ENCODE measurements at regions not wholly inside any gene's neighbourhood (a gene's known extent, or its start where the extent isn't known, plus 50 kb on each side); places are given as distances from the start of the nearest gene placed in this dataset.

DNA sequence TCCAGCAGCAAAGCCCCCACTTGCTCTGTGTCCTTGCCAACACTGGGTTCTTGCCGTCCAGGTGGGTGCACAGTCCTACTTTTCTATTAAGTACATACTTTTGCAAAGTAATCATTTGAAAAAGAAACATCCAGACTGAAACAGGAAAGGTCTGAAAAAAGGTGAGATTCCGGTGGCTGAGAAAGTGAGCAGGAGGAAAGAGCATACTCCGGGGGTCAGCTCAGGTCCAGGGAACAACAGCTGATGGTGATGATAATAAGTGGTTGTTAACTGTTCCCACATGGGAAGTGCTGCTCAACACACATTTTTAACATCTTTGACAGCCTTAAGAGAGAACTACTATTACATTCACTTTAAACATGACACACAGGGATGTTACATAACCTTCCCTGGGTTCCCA lies 86.1 kb upstream of the UXS1 start:
- peaks cover 34% of the 10 kb centered on the region for H3K4me1 Mint-ChIP-seq (ENCODE audit: unreplicated experiment)
- TF ChIP-seq, protein P1, sequence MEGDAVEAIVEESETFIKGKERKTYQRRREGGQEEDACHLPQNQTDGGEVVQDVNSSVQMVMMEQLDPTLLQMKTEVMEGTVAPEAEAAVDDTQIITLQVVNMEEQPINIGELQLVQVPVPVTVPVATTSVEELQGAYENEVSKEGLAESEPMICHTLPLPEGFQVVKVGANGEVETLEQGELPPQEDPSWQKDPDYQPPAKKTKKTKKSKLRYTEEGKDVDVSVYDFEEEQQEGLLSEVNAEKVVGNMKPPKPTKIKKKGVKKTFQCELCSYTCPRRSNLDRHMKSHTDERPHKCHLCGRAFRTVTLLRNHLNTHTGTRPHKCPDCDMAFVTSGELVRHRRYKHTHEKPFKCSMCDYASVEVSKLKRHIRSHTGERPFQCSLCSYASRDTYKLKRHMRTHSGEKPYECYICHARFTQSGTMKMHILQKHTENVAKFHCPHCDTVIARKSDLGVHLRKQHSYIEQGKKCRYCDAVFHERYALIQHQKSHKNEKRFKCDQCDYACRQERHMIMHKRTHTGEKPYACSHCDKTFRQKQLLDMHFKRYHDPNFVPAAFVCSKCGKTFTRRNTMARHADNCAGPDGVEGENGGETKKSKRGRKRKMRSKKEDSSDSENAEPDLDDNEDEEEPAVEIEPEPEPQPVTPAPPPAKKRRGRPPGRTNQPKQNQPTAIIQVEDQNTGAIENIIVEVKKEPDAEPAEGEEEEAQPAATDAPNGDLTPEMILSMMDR (IDR thresholded peaks at IDR 0.05; ENCODE audit: unreplicated experiment) = no peak
- no peak overlapping the region for H3K4me3 Mint-ChIP-seq (ENCODE audit: unreplicated experiment)
- H3K27me3 Mint-ChIP-seq (ENCODE audit: unreplicated experiment) = peaks cover 3% of the 10 kb centered on the region
- no peaks in the 10 kb centered on the region for H3K9me3 Mint-ChIP-seq (ENCODE audit: unreplicated experiment)
- DNase-seq (ENCODE audit: low spot score) = no peak
- no peaks in the 10 kb centered on the region for H3K36me3 Mint-ChIP-seq (ENCODE audit: low read depth, unreplicated experiment)
- H3K27ac Mint-ChIP-seq (ENCODE audit: unreplicated experiment) = peak overlapping the region; percentile 30

DNA sequence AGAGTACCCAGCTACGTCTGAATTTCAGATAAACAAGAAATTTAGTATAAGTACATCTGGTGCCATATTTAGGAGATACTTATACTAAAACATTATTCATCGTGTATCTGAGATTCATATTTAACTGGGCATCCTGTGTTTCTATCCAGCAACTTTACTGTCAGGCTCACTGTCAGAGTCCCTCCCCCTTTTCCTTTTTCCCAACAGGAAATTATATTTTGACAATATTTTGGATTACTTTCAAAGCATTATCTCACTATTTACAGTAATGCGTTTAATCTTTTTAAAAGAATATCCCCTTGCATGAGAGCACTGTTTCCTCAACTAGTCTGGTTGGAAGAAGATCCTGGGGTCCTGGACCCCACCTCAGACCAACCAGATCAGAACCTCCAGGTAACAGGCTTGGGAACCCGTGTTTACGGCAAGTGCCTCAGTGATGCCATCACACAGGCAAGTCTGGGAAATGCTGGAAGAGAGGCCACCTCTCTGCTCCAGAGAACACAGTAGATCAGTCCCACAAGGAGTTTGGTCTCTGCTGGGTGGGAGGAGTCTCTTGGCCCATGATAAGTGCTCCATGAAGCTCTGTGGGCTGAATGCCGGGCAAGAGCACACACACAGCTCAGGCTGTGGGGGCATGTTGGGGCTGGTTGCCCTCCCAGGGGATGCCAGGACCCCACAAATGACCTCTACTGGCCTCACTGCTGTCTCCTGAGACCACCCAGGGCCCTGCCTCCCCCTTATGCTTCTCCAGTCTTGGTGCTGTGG lies 84.2 kb upstream of the UXS1 start:
- Mint-ChIP-seq H3K36me3 (ENCODE audit: low read depth, unreplicated experiment) (no peaks in the 10 kb centered on the region), H3K27me3 (ENCODE audit: unreplicated experiment) (peaks cover 3% of the 10 kb centered on the region), H3K27ac (ENCODE audit: unreplicated experiment) (no peak overlapping the region), H3K4me1 (ENCODE audit: unreplicated experiment) (peaks cover 23% of the 10 kb centered on the region), H3K9me3 (ENCODE audit: unreplicated experiment) (no peaks in the 10 kb centered on the region), H3K4me3 (ENCODE audit: unreplicated experiment) (no peak overlapping the region)
- DNase-seq (ENCODE audit: low spot score) = no peak
- TF ChIP-seq, protein P1 (IDR thresholded peaks at IDR 0.05; ENCODE audit: unreplicated experiment) = no peak

DNA sequence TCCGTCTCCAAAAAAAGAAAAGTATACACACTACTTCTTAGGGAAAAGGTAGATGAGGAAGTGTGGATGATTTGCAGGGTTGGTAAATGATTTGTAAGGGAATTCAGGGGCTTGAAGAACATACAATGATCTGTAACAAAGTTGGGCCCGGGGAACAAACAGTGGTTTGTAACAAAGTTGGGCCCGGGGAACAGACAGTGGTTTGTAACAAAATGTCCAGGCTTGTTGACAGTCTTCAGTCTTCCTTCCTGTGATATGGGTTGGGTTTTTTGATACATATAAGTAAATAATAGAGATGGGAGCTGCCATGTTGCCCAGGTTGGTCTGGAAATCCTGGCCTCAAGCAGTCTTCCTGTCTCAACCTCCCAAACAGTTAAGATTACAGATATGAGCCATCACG lies 83.3 kb upstream of the UXS1 start:
- H3K36me3 Mint-ChIP-seq (ENCODE audit: low read depth, unreplicated experiment) = no peaks in the 10 kb centered on the region
- no peak overlapping the region for H3K4me3 Mint-ChIP-seq (ENCODE audit: unreplicated experiment)
- H3K9me3 Mint-ChIP-seq (ENCODE audit: unreplicated experiment) = no peaks in the 10 kb centered on the region
- no peak overlapping the region for H3K27ac Mint-ChIP-seq (ENCODE audit: unreplicated experiment)
- TF ChIP-seq, protein P1 (IDR thresholded peaks at IDR 0.05; ENCODE audit: unreplicated experiment) = no peak
- peaks cover 2% of the 10 kb centered on the region for H3K27me3 Mint-ChIP-seq (ENCODE audit: unreplicated experiment)
- no peak for DNase-seq (ENCODE audit: low spot score)
- H3K4me1 Mint-ChIP-seq (ENCODE audit: unreplicated experiment) = peaks cover 16% of the 10 kb centered on the region

DNA sequence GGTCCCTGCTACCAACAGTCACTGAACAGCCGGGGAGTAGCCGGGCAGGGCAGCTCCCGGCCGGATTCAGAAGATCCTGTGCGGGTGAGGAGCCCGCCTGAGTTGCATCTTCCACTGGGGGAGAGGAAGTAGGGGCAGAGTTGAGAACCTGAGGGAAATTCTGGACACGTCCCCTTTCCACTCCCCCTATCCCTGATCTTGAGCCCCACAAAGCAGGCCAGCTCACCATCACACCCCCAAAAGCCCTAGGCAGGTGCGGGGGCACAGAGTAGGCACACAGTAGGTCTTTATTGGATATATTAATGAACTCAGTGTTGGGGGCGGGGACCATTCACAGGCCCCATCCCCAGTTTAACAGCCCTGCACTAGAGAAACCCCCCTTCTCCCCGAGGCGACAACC lies 81.9 kb upstream of the UXS1 start:
- TF ChIP-seq, protein P1 (IDR thresholded peaks at IDR 0.05; ENCODE audit: unreplicated experiment) = no peak

DNA sequence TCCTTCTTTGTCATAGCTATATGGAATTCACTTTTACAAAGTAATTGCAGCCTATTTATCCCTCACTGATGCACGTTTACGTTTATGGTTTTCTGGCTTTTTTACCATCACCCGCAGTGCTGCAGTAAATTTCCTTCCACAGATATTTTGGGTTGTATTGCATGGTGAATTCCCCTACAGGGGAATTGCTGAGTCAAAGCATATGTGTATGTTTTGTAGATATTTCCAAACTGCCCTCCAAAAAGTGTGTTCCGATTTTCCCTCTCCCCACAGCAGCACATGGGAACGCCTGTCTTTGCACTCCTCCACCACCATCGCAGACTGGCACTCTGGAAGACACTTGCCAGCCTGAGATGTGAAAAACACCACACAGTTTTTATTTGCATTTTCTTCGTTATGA lies 80.6 kb upstream of the UXS1 start:
- H3K27ac Mint-ChIP-seq (ENCODE audit: unreplicated experiment) = no peak overlapping the region
- TF ChIP-seq, protein P1 (IDR thresholded peaks at IDR 0.05; ENCODE audit: unreplicated experiment) = no peak
- H3K36me3 Mint-ChIP-seq (ENCODE audit: low read depth, unreplicated experiment) = no peaks in the 10 kb centered on the region
- no peaks in the 10 kb centered on the region for H3K9me3 Mint-ChIP-seq (ENCODE audit: unreplicated experiment)
- H3K27me3 Mint-ChIP-seq (ENCODE audit: unreplicated experiment) = peaks cover 2% of the 10 kb centered on the region
- DNase-seq (ENCODE audit: low spot score) = no peak
- no peak overlapping the region for H3K4me3 Mint-ChIP-seq (ENCODE audit: unreplicated experiment)
- peaks cover 4% of the 10 kb centered on the region for H3K4me1 Mint-ChIP-seq (ENCODE audit: unreplicated experiment)

More for the DNA sequence above, 81.9 kb upstream of the UXS1 start:
- Mint-ChIP-seq H3K4me1 (ENCODE audit: unreplicated experiment) (peaks cover 10% of the 10 kb centered on the region), H3K36me3 (ENCODE audit: low read depth, unreplicated experiment) (no peaks in the 10 kb centered on the region), H3K27me3 (ENCODE audit: unreplicated experiment) (peaks cover 2% of the 10 kb centered on the region), H3K27ac (ENCODE audit: unreplicated experiment) (no peak overlapping the region), H3K4me3 (ENCODE audit: unreplicated experiment) (no peak overlapping the region), H3K9me3 (ENCODE audit: unreplicated experiment) (no peaks in the 10 kb centered on the region)
- no peak for DNase-seq (ENCODE audit: low spot score)

Data from endothelial cell (in vitro differentiated cells).